ENCODE measurements at regions not wholly inside any gene's neighbourhood (a gene's known extent, or its start where the extent isn't known, plus 50 kb on each side); places are given as distances from the start of the nearest gene placed in this dataset.

GRCh38 chr15:66927201-66928077 is 138.0 kb upstream of the SMAD3 start:
- DNase-seq (ENCODE audit: low read depth in 4 of 4, low spot score in 3 of 4) = no peak

DNA sequence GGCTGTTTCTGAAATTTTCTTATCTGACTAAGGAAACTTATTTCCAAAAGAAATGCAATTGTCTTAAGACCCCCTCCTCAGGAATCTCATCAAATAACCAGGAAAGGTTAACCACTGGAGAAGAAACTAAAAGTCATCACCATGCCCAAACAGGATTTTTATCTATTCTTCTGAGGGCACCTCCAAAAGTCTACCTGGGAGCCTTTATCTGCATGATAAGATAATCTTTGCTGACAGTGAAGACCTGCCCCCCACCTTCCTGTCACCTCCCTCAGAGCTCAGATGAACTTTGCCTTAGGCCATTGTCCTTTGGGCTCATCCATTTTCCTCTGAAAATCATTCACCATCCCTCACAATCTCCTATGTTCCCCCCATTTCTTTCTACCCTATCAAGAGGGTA is 137.3 kb upstream of the SMAD3 start:
- no peak for DNase-seq (ENCODE audit: low read depth in 4 of 4, low spot score in 3 of 4)

DNA sequence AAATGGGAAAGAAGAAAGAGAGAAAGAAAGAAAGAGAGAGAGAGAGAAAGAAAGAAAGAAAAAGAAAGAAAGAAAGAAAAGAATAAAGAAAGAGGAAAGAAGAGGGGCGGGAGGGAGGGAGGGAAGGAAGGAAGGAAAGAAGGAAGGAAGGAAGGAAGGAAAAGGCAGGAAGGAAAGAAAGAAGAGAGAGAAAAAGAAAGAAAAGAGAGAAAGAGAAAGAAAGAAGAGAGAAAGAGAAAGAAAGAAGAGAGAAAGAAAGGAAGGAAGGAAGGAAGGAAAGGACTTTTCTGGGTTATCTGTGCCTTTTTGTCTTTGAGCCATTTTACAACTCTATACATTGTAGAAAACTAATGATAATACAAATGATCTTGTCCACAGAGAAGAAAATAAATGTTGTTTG is 136.6 kb upstream of the SMAD3 start:
- DNase-seq (ENCODE audit: low read depth in 4 of 4, low spot score in 3 of 4) = no peak

- no peak for DNase-seq (ENCODE audit: low read depth in 4 of 4, low spot score in 3 of 4)
These were observed 135.5 kb upstream of the SMAD3 start for GRCh38 chr15:66929843-66930402.

- DNase-seq (ENCODE audit: low read depth in 4 of 4, low spot score in 3 of 4) = peak in 3 of 4 donors; percentile 28 to 44 (median 43)
These were observed 133.4 kb upstream of the SMAD3 start for GRCh38 chr15:66931768-66932633.

DNA sequence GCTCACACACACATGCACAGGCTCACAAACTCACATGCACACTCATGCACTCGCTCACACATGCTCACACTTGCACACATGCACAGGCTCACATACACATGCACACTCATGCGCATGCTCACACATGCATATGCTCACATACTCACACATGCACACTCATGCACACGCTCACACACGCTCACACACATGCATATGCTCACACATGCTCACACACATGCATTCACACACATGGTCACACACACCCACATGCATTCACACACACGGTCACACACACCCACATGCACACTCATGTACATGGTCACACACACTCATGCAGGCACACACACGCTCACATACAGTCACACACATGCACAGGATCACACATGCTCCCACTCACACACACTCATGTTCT is 132.8 kb upstream of the SMAD3 start:
- DNase-seq (ENCODE audit: low read depth in 4 of 4, low spot score in 3 of 4) = no peak

GRCh38 chr15:66933932-66934867 is 131.2 kb upstream of the SMAD3 start:
- DNase-seq (ENCODE audit: low read depth in 4 of 4, low spot score in 3 of 4) = no peak

- DNase-seq (ENCODE audit: low read depth in 4 of 4, low spot score in 3 of 4) = no peak
These were observed 130.4 kb upstream of the SMAD3 start for GRCh38 chr15:66934868-66935520.

DNA sequence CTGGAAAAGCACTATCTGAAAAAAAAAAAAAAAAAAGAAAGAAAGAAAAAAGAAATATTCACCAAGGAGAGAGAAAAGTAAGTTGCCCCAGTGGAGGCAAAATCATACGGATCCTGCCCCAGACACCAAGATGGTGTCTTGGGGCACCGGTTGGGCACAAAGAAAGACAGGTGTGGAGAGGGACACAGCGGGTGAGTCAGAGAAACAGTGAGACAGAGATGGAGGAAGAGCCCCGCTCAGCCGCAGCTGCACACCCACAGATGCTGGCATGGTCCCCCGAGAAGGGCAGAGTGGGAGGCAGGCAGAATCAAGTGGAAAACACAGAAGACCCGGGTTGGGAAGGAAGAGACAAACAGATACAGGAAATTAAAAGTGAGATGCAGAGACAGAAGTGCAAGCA is 129.7 kb upstream of the SMAD3 start:
- DNase-seq (ENCODE audit: low read depth in 4 of 4, low spot score in 3 of 4) = no peak

GRCh38 chr15:66936109-66936860 is 129.1 kb upstream of the SMAD3 start:
- peak in 2 of 4 donors; percentile 43 to 48 for DNase-seq (ENCODE audit: low read depth in 4 of 4, low spot score in 3 of 4)

DNA sequence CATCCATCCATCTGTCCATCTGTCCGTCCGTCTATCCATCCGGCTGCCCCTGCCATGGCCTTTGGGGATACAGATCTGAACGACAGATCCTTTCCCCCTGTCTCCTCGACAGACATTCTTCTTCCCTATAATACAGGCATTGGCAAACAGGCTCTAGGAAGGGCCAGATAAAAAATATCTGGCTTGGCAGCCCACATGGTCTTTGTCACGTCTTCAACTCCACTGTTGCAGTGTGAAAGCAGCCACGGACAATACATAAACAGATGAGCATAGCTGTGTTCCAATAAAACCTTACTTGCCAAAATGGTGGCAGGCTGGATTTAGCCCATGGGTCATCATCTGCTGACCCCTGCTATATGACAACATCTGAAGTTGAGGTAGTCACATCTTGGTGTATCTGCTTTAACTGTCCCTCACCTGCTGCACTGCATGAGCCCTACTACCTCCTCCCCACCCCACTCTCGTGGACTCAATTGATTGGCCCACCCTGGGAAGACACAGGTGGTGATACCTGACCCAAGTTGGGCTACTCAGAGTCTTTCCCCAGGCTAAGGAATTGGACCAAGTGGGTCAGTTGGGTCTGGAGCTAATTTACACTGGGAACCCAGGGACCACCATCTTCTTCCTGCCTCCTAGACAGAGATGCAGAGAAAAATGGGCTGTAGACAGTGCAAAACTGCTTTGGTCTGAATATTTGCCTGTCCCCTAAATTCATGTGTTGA is 128.4 kb upstream of the SMAD3 start:
- no peak for DNase-seq (ENCODE audit: low read depth in 4 of 4, low spot score in 3 of 4)

DNA sequence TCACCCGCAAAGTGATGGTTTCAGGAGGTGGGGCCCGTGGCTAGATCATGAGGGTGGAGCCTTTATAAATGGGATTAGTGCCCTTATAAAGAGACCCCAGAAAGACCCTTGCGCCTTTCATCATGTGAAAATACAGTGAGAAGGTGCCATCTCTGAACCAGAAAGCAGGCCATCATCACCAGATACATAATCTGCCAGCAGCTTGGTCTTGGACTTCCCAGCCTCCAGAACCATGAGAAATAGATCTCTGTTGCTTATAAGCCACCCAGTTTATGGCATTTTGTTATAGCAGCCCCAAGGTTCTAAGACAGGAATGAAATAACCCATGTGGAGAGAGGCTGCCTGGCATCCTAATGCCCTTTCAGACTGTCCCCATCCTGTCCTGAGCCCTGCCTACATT is 127.8 kb upstream of the SMAD3 start:
- DNase-seq (ENCODE audit: low read depth in 4 of 4, low spot score in 3 of 4) = no peak

- no peak for DNase-seq (ENCODE audit: low read depth in 4 of 4, low spot score in 3 of 4)
These were observed 127.1 kb upstream of the SMAD3 start for GRCh38 chr15:66938114-66938830.

- DNase-seq (ENCODE audit: low read depth in 4 of 4, low spot score in 3 of 4) = no peak
These were observed 126.4 kb upstream of the SMAD3 start for GRCh38 chr15:66939016-66939415.

DNA sequence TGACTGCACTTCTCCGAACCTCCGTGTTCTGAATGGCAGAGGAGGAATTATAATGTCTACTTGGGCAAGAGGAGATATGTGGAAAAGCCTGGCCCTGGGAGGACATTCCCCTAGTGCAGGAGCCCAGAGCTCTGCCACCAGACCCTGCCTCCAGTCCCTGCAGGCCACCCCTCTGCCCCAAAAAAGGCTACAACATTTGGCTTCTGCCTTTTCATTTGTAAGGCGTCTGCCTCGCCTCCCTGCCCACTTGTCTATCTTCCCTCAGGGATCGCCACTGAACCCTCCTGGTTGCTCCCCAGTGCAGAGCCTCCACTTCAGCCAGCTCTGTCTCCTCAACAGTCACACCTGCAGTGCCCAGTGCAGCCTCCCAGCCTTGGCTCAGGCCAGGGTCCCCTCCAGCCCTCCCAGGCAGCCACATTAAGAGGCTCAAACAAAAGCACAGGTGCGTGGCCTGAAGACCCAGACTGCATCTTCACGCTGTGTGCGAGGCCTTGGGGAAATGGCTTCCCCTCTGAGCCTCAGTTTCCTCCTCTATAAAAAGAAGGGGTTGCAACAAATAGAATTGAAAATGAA is 125.9 kb upstream of the SMAD3 start:
- DNase-seq (ENCODE audit: low read depth in 4 of 4, low spot score in 3 of 4) = no peak

GRCh38 chr15:66940368-66940767 is 125.0 kb upstream of the SMAD3 start:
- no peak for DNase-seq (ENCODE audit: low read depth in 4 of 4, low spot score in 3 of 4)

- no peak for DNase-seq (ENCODE audit: low read depth in 4 of 4, low spot score in 3 of 4)
These were observed 124.2 kb upstream of the SMAD3 start for GRCh38 chr15:66941108-66941711.
